H9 (cell line): ENCODE measurements at regions not wholly inside any gene's neighbourhood (a gene's known extent, or its start where the extent isn't known, plus 50 kb on each side); places are given as distances from the start of the nearest gene placed in this dataset.

Experiments used
- DNase-seq: peaks from one replicate; pipeline ENCODE4 v3.0.0-alpha.2; 2017
- H2AFZ ChIP-seq: one replicate; pipeline ENCODE4 v1.6.1; 2013; ENCODE audit warnings: mild to moderate bottlenecking, low read length, control low read depth, moderate library complexity
- H2AK5ac ChIP-seq: 2 replicates; pipeline ENCODE4 v1.6.1; 2013; ENCODE audit warnings: low read length, control low read depth, mixed read lengths; ENCODE audit not compliant: insufficient read length
- H2BK120ac ChIP-seq: one replicate; pipeline ENCODE4 v1.6.1; 2013; ENCODE audit warnings: low read depth, mild to moderate bottlenecking, low read length, control low read depth, inconsistent platforms; ENCODE audit not compliant: poor library complexity, severe bottlenecking
- H2BK12ac ChIP-seq: 2 replicates; pipeline ENCODE4 v1.6.1; 2013; ENCODE audit warnings: low read length, control low read depth, mixed read lengths, low read depth; ENCODE audit not compliant: insufficient read length
- H2BK15ac ChIP-seq: 2 replicates; pipeline ENCODE4 v1.6.1; 2013; ENCODE audit warnings: low read depth, low read length, control low read depth
- H2BK20ac ChIP-seq: one replicate; pipeline ENCODE4 v1.6.1; 2013; ENCODE audit warnings: low read depth, mild to moderate bottlenecking, low read length, control low read depth, inconsistent platforms; ENCODE audit not compliant: poor library complexity, severe bottlenecking
- H2BK5ac ChIP-seq: 2 replicates; pipeline ENCODE4 v1.6.1; 2013; ENCODE audit warnings: low read length, control low read depth, mixed read lengths; ENCODE audit not compliant: insufficient read length
- H3K14ac ChIP-seq: 2 replicates; pipeline ENCODE4 v1.6.1; 2013; ENCODE audit warnings: low read length, control low read depth; ENCODE audit not compliant: insufficient read depth
- H3K18ac ChIP-seq: 2 replicates; pipeline ENCODE4 v1.6.1; 2013; ENCODE audit warnings: low read depth, mild to moderate bottlenecking, mixed read lengths, low read length, control low read depth; ENCODE audit not compliant: insufficient read length
- H3K23ac ChIP-seq: 2 replicates; pipeline ENCODE4 v1.6.1; 2013; ENCODE audit warnings: low read length, control low read depth, mixed read lengths, low read depth; ENCODE audit not compliant: insufficient read length
- H3K23me2 ChIP-seq: 2 replicates; pipeline ENCODE4 v1.6.1; 2013; ENCODE audit warnings: low read depth, mild to moderate bottlenecking, mixed read lengths, low read length, control low read depth; ENCODE audit not compliant: insufficient read length, poor library complexity, severe bottlenecking
- H3K27ac ChIP-seq: 2 replicates; pipeline ENCODE4 v1.5.1; 2013; ENCODE audit warnings: low read length, control low read depth, mixed read lengths, low read depth; ENCODE audit not compliant: insufficient read length
- H3K27me3 ChIP-seq: 2 replicates; pipeline ENCODE4 v1.6.1; 2013; ENCODE audit warnings: low read length, control low read depth, inconsistent platforms; ENCODE audit not compliant: insufficient read depth
- H3K4ac ChIP-seq: 2 replicates; pipeline ENCODE4 v1.6.1; 2013; ENCODE audit warnings: low read depth, mild to moderate bottlenecking, control low read depth, inconsistent platforms, low read length, moderate library complexity
- H3K4me1 ChIP-seq: 2 replicates; pipeline ENCODE4 v1.6.1; 2013; ENCODE audit warnings: low read length, control low read depth, inconsistent platforms; ENCODE audit not compliant: insufficient read depth
- H3K4me2 ChIP-seq: 2 replicates; pipeline ENCODE4 v1.6.1; 2013; ENCODE audit warnings: low read length, control low read depth, mixed read lengths; ENCODE audit not compliant: insufficient read length, insufficient read depth
- H3K56ac ChIP-seq: 2 replicates; pipeline ENCODE4 v1.6.1; 2013; ENCODE audit warnings: low read depth, mild to moderate bottlenecking, mixed read lengths, low read length, control low read depth; ENCODE audit not compliant: insufficient read length
- H3K79me1 ChIP-seq: 2 replicates; pipeline ENCODE4 v1.6.1; 2013; ENCODE audit warnings: low read depth, mild to moderate bottlenecking, moderate library complexity, low read length, control low read depth, inconsistent platforms; ENCODE audit not compliant: insufficient read depth, poor library complexity, severe bottlenecking
- H3K79me2 ChIP-seq: 2 replicates; pipeline ENCODE4 v1.6.1; 2013; ENCODE audit warnings: low read length, control low read depth, inconsistent platforms; ENCODE audit not compliant: insufficient read depth
- H3K9ac ChIP-seq: 2 replicates; pipeline ENCODE4 v1.6.1; 2013; ENCODE audit warnings: low read length, control low read depth, mixed read lengths; ENCODE audit not compliant: insufficient read length; ENCODE audit errors: extremely low read depth
- H3K9me3 ChIP-seq: one replicate; pipeline ENCODE4 v1.6.1; 2013; ENCODE audit warnings: low read depth, low read length, inconsistent platforms; ENCODE audit not compliant: control insufficient read depth
- H3T11ph ChIP-seq: one replicate; pipeline ENCODE4 v1.6.1; 2013; ENCODE audit warnings: mild to moderate bottlenecking, low read length, control low read depth, inconsistent platforms
- H4K20me1 ChIP-seq: one replicate; pipeline ENCODE4 v1.6.1; 2013; ENCODE audit not compliant: control insufficient read depth, insufficient read length, insufficient read depth
- H4K5ac ChIP-seq: 2 replicates; pipeline ENCODE4 v1.6.1; 2013; ENCODE audit warnings: low read depth, mild to moderate bottlenecking, mixed read lengths, low read length, control low read depth; ENCODE audit not compliant: insufficient read length
- H4K8ac ChIP-seq: replicated peaks from 2 replicates; pipeline ENCODE4 v1.6.1; 2013; ENCODE audit warnings: low read length, control low read depth, mixed read lengths, low read depth; ENCODE audit not compliant: insufficient read length
- H4K91ac ChIP-seq: 2 replicates; pipeline ENCODE4 v1.6.1; 2013; ENCODE audit warnings: low read depth, mild to moderate bottlenecking, moderate library complexity, mixed read lengths, low read length, control low read depth; ENCODE audit not compliant: insufficient read length
- H3K27ac Mint-ChIP-seq, 3 experiments: 2 replicates in 2 of 3; 3 replicates in 1 of 3; pipeline ENCODE4 v1.8.0; 2020 to 2021; ENCODE audit warnings: mixed read lengths in 3 of 3, mild to moderate bottlenecking in 1 of 3, moderate library complexity in 1 of 3
- H3K27me3 Mint-ChIP-seq: 2 replicates; pipeline ENCODE4 v1.8.0; 2021; ENCODE audit warnings: low read depth, mild to moderate bottlenecking, moderate library complexity, mixed read lengths
- H3K36me3 Mint-ChIP-seq, 3 experiments: 2 replicates in 2 of 3; 3 replicates in 1 of 3; pipeline ENCODE4 v1.8.0; 2020 to 2021; ENCODE audit warnings: low read depth in 3 of 3, mixed read lengths in 3 of 3; ENCODE audit not compliant: insufficient read depth in 1 of 3
- H3K4me1 Mint-ChIP-seq, 2 experiments: 2 replicates each; pipeline ENCODE4 v1.8.0; 2020; ENCODE audit warnings: mixed read lengths in 2 of 2
- H3K4me3 Mint-ChIP-seq, 2 experiments: 2 replicates in 1 of 2; 3 replicates in 1 of 2; pipeline ENCODE4 v1.8.0; 2020 to 2021; ENCODE audit warnings: mild to moderate bottlenecking in 2 of 2, mixed read lengths in 2 of 2, moderate library complexity in 1 of 2
- H3K9me3 Mint-ChIP-seq, 2 experiments: 2 replicates in 1 of 2; 3 replicates in 1 of 2; pipeline ENCODE4 v1.8.0; 2020; ENCODE audit warnings: mild to moderate bottlenecking in 2 of 2, mixed read lengths in 2 of 2, moderate library complexity in 1 of 2
- CTCF ChIP-seq: fragments of 200-600 bp; sonication (generic); conservative IDR thresholded peaks from 3 replicates; pipeline ENCODE4 v1.8.0; 2021; ENCODE audit warnings: antibody characterized with exemption, mild to moderate bottlenecking
- WGBS: extraction: QIAGEN DNeasy Blood & Tissue Kit; methylation state at CpG from one replicate; pipeline ENCODE4 v1.1.7; 2013; ENCODE audit warnings: missing lambda C conversion rate, low lambda C conversion rate, mixed read lengths; ENCODE audit not compliant: insufficient read length; ENCODE audit errors: extremely low coverage; 5-methylcytosine and 5-hydroxymethylcytosine counted together

- no CpG with 5 or more reads among the region's 6 CpGs for WGBS
- Histone ChIP-seq H4K91ac (no peak overlapping the region), H2BK20ac (no peak overlapping the region), H2BK12ac (no peak overlapping the region), H3K27me3 (no peaks in the 10 kb centered on the region), H3K23ac (no peak overlapping the region), H3K4ac (no peak overlapping the region), H3K4me2 (no peak overlapping the region), H4K5ac (no peak overlapping the region), H2AFZ (no peak overlapping the region), H2BK5ac (no peak overlapping the region), H3K79me2 (no peaks in the 10 kb centered on the region), H3K9me3 (no peaks in the 10 kb centered on the region), H2BK15ac (no peak overlapping the region), H4K20me1 (no peaks in the 10 kb centered on the region), H3K23me2 (no peaks in the 10 kb centered on the region), H3K14ac (no peak overlapping the region), H3K27ac (no peak overlapping the region), H2BK120ac (no peak overlapping the region), H3K4me1 (no peaks in the 10 kb centered on the region), H3K18ac (no peak overlapping the region), H3K79me1 (no peaks in the 10 kb centered on the region), H3T11ph (no peak overlapping the region), H3K9ac (no peak overlapping the region), H4K8ac (no peak overlapping the region), H3K56ac (no peak overlapping the region), H2AK5ac (no peak overlapping the region)
- Mint-ChIP-seq H3K4me1 (peaks cover 3 to 5% of the 10 kb centered on the region in 2 experiments; a peak in 1 of 4 replicates), H3K27ac (no peak overlapping the region; a peak in 1 of 7 replicates), H3K36me3 (no peaks in the 10 kb centered on the region), H3K27me3 (no peaks in the 10 kb centered on the region), H3K9me3 (no peaks in the 10 kb centered on the region), H3K4me3 (no peak overlapping the region)
- no peak for DNase-seq
- TF ChIP-seq CTCF = no peak
These were observed 371.8 kb upstream of the FANCL start for GRCh38 chr2:58612973-58613372.
